GM10266 (cell line): ENCODE measurements at regions not wholly inside any gene's neighbourhood (a gene's known extent, or its start where the extent isn't known, plus 50 kb on each side); places are given as distances from the start of the nearest gene placed in this dataset.

ENCODE experiments used
- DNase-seq: peaks from one replicate; pipeline ENCODE4 v3.0.0; 2012; ENCODE audit errors: extremely low spot score
- CTCF ChIP-seq: IDR thresholded peaks from 2 replicates; pipeline ENCODE4 v1.5.1; 2012; ENCODE audit warnings: mild to moderate bottlenecking, low read depth; ENCODE audit not compliant: control insufficient read depth, insufficient read depth; ENCODE audit errors: missing control alignments

- no peak for DNase-seq
- TF ChIP-seq CTCF = no peak
Observed at GRCh38 chr7:46653848-46654247, 732.8 kb upstream of the IGFBP3 start.

GRCh38 chr7:46652317-46652716 lies 731.2 kb upstream of the IGFBP3 start:
- no peak for DNase-seq
- TF ChIP-seq CTCF = no peak

DNA sequence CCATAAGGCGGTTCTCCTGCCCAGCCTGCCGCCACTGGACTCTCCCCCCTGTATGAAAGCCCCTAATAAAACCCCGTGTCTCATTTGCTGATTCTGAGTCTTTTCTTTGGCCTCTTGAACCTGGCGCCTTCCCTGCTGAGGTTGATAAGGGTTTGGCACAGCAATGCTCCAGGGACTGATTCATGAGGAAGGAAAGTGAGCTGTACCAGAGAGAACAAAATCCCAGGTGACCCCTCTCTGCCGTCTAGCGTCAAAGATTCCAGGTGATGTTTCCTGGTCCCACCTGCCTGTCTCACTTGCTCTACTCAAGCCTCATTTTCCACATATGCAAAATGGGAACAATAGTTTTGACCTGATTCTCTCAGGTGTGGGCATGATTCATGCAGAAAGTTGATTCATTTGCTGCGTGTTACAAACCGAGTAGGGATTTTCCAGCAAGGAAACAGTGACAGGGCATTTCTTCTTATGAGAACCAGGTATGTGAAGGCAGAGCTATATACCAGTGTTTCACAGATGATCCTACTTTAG lies 730.6 kb upstream of the IGFBP3 start:
- DNase-seq = no peak
- TF ChIP-seq CTCF = no peak

- no peak for DNase-seq
Observed at GRCh38 chr7:46651070-46651469, 730.0 kb upstream of the IGFBP3 start.

DNA sequence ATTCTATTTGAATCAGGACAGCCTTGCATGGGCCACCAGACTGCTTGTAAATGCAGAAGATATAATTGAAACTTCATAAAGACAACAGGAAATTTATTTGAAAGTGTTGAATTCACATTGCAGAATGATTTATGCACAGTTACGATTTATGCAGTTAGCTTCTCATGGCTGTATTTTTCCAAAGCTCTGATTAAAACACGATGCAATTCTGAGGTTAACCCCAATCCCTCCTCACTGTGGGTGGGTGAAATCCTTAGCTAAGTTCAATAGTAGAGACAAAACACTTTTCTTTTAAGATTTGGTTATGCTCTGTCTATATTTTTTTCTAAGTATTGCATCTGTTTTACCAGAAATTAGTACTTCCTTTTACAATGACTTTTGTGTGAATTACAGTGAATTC lies 728.8 kb upstream of the IGFBP3 start:
- no peak for TF ChIP-seq CTCF
- no peak for DNase-seq

More at GRCh38 chr7:46651070-46651469, 730.0 kb upstream of the IGFBP3 start:
- no peak for TF ChIP-seq CTCF

DNA sequence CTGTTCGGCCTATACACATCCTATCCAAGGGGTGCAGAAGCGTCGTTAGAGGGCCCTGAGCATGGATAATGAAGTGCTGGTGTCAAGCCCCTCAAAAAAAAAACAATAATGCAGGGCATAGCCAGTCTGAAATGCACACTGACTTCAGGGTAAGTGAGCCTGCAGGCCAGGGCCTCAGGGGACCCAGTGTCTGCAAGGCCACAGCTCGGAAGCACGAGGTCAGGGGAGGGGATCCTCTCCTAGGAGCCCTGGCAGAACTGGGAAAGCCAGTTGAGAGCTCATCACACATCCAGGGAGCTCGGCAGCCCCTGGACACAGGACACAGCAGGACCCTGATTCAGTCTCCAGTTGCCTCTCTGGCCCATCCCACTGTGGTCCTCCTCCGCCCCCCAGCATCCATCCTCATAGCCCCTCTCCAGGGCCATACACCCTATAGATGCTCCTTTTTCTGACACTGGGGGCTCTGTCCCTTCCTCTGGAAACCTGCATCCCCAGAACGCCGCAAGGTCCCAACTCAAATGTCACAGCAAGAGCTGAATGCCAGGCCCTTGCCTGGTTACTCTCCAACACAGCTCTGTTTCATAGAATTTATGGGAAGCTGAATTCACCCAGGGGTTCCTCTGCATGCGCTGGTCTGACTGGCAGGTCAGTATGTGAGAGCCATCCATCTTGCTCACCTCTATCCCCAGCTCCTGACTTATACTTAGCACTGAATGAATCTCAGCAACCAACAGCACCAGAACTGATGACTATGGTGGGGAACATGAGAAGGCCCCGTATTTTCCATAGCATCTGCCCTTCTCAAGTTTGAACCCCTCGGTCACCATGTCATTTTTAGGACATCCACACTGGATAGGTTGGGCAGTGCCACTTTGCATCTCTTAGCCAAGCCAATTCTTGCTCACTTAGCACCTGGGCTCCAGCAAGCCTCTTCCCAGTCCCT lies 717.0 kb upstream of the IGFBP3 start:
- TF ChIP-seq CTCF = no peak

GRCh38 chr7:46636022-46636421 lies 715.0 kb upstream of the IGFBP3 start:
- no peak for DNase-seq
- no peak for TF ChIP-seq CTCF

More for the DNA sequence above, 717.0 kb upstream of the IGFBP3 start:
- DNase-seq = no peak
